ENCODE measurements at regions not wholly inside any gene's neighbourhood (a gene's known extent, or its start where the extent isn't known, plus 50 kb on each side); places are given as distances from the start of the nearest gene placed in this dataset.

DNA sequence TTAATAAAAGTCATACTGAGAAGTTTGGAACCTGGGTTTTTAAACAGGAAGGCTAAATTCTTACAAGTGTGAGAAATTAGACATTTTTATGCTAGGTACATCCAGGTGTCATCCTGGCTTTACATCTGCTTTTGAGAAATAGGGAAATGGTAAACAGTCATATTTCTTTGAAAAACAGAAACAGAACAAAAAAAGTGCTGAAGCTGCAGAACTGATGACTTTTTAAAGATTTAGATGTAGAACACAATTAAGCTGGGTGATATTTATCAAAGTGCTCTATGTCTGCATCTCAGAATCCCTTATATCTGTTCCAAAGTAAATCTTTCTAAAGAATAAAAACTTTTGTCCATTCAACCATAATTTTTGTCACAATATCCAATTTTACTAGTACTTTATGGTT is 282.9 kb upstream of the ATXN7L3B start:
- H3K9me3 ChIP-seq (ENCODE audit: low read length): no peaks in the 10 kb centered on the region
- H3K9me2 ChIP-seq (ENCODE audit: insufficient read depth, low read length): no peaks in the 10 kb centered on the region
- no peaks in the 10 kb centered on the region for H3K36me3 ChIP-seq (ENCODE audit: insufficient read depth, low read length)
- H3K27me3 ChIP-seq (ENCODE audit: insufficient read depth, low read depth, low read length): no peaks in the 10 kb centered on the region
- no peak overlapping the region for H2AFZ ChIP-seq (ENCODE audit: low read depth, low read length)
- H3K9ac ChIP-seq (ENCODE audit: low read length): no peak overlapping the region
- no peaks in the 10 kb centered on the region for H3K79me2 ChIP-seq (replicated peaks; ENCODE audit: insufficient read depth, low read length)
- no peak overlapping the region for H3K27ac ChIP-seq (ENCODE audit: low read length)
- H3K4me3 ChIP-seq (ENCODE audit: low read length): no peak overlapping the region
- no peaks in the 10 kb centered on the region for H4K20me1 ChIP-seq (ENCODE audit: insufficient read depth)
- H3F3A ChIP-seq (ENCODE audit: insufficient read depth, low read length, poor library complexity, severe bottlenecking): no peaks in the 10 kb centered on the region
- TF ChIP-seq POLR2AphosphoS5 (IDR thresholded peaks at IDR 0.05) (no peak), TAF1 (IDR thresholded peaks at IDR 0.05; ENCODE audit: low read depth) (no peak), MXI1 (conservative IDR thresholded peaks at IDR 0.05; ENCODE audit: poor library complexity, severe bottlenecking) (no peak), EP300 (conservative IDR thresholded peaks at IDR 0.05; ENCODE audit: poor library complexity, severe bottlenecking) (no peak), SMC3 (conservative IDR thresholded peaks at IDR 0.05; ENCODE audit: poor library complexity) (no peak), EZH2 (IDR thresholded peaks at IDR 0.05; ENCODE audit: borderline replicate concordance, insufficient read depth, low read length, poor library complexity, severe bottlenecking) (no peak)
- TF ChIP-seq, protein P1, sequence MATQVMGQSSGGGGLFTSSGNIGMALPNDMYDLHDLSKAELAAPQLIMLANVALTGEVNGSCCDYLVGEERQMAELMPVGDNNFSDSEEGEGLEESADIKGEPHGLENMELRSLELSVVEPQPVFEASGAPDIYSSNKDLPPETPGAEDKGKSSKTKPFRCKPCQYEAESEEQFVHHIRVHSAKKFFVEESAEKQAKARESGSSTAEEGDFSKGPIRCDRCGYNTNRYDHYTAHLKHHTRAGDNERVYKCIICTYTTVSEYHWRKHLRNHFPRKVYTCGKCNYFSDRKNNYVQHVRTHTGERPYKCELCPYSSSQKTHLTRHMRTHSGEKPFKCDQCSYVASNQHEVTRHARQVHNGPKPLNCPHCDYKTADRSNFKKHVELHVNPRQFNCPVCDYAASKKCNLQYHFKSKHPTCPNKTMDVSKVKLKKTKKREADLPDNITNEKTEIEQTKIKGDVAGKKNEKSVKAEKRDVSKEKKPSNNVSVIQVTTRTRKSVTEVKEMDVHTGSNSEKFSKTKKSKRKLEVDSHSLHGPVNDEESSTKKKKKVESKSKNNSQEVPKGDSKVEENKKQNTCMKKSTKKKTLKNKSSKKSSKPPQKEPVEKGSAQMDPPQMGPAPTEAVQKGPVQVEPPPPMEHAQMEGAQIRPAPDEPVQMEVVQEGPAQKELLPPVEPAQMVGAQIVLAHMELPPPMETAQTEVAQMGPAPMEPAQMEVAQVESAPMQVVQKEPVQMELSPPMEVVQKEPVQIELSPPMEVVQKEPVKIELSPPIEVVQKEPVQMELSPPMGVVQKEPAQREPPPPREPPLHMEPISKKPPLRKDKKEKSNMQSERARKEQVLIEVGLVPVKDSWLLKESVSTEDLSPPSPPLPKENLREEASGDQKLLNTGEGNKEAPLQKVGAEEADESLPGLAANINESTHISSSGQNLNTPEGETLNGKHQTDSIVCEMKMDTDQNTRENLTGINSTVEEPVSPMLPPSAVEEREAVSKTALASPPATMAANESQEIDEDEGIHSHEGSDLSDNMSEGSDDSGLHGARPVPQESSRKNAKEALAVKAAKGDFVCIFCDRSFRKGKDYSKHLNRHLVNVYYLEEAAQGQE (IDR thresholded peaks at IDR 0.05; ENCODE audit: borderline replicate concordance): no peak
- TF ChIP-seq, protein P2, sequence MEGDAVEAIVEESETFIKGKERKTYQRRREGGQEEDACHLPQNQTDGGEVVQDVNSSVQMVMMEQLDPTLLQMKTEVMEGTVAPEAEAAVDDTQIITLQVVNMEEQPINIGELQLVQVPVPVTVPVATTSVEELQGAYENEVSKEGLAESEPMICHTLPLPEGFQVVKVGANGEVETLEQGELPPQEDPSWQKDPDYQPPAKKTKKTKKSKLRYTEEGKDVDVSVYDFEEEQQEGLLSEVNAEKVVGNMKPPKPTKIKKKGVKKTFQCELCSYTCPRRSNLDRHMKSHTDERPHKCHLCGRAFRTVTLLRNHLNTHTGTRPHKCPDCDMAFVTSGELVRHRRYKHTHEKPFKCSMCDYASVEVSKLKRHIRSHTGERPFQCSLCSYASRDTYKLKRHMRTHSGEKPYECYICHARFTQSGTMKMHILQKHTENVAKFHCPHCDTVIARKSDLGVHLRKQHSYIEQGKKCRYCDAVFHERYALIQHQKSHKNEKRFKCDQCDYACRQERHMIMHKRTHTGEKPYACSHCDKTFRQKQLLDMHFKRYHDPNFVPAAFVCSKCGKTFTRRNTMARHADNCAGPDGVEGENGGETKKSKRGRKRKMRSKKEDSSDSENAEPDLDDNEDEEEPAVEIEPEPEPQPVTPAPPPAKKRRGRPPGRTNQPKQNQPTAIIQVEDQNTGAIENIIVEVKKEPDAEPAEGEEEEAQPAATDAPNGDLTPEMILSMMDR (IDR thresholded peaks at IDR 0.05; ENCODE audit: poor library complexity, severe bottlenecking): no peak
- no peak overlapping the region for H3K4me2 ChIP-seq (ENCODE audit: low read length)

DNA sequence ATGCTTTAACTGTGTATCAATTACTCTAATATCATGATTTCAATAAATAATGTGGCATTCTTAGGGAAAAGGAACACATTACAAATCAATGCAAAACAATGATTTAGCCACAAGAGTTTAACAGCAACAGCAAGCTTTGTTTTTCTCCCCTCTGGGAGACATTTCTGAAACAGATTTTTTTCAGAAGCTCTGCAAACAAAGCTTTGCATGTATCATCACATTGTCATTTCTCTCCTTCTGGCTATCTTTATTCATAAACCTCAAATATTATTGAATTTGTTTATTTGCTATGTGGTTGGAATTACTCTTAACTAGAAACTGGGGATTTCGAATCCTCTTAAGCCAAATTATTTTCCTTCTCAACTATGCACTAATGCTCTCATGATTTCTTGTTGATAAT is 278.4 kb upstream of the ATXN7L3B start:
- Histone ChIP-seq H3K27me3 (ENCODE audit: insufficient read depth, low read depth, low read length) (no peaks in the 10 kb centered on the region), H3K27ac (ENCODE audit: low read length) (no peak overlapping the region), H3F3A (ENCODE audit: insufficient read depth, low read length, poor library complexity, severe bottlenecking) (no peaks in the 10 kb centered on the region), H4K20me1 (ENCODE audit: insufficient read depth) (no peaks in the 10 kb centered on the region), H3K4me3 (ENCODE audit: low read length) (no peak overlapping the region), H3K4me2 (ENCODE audit: low read length) (no peak overlapping the region), H3K79me2 (replicated peaks; ENCODE audit: insufficient read depth, low read length) (no peaks in the 10 kb centered on the region), H3K9me2 (ENCODE audit: insufficient read depth, low read length) (no peaks in the 10 kb centered on the region), H3K36me3 (ENCODE audit: insufficient read depth, low read length) (no peaks in the 10 kb centered on the region), H2AFZ (ENCODE audit: low read depth, low read length) (no peak overlapping the region), H3K9ac (ENCODE audit: low read length) (no peak overlapping the region), H3K9me3 (ENCODE audit: low read length) (no peaks in the 10 kb centered on the region)
- TF ChIP-seq RAD21 (conservative IDR thresholded peaks at IDR 0.05): no peak
- no peak for TF ChIP-seq TAF1 (IDR thresholded peaks at IDR 0.05; ENCODE audit: low read depth)
- no peak for TF ChIP-seq EZH2 (IDR thresholded peaks at IDR 0.05; ENCODE audit: borderline replicate concordance, insufficient read depth, low read length, poor library complexity, severe bottlenecking)
- TF ChIP-seq, protein P2 (IDR thresholded peaks at IDR 0.05; ENCODE audit: poor library complexity, severe bottlenecking): no peak
- no peak for TF ChIP-seq MXI1 (conservative IDR thresholded peaks at IDR 0.05; ENCODE audit: poor library complexity, severe bottlenecking)
- TF ChIP-seq EP300 (conservative IDR thresholded peaks at IDR 0.05; ENCODE audit: poor library complexity, severe bottlenecking): no peak
- no peak for TF ChIP-seq POLR2AphosphoS5 (IDR thresholded peaks at IDR 0.05)
- no peak for TF ChIP-seq SMC3 (conservative IDR thresholded peaks at IDR 0.05; ENCODE audit: poor library complexity)
- TF ChIP-seq, protein P1 (IDR thresholded peaks at IDR 0.05; ENCODE audit: borderline replicate concordance): no peak

Data from neural cell (in vitro differentiated cells).